ENCODE measurements at regions not wholly inside any gene's neighbourhood (a gene's known extent, or its start where the extent isn't known, plus 50 kb on each side); places are given as distances from the start of the nearest gene placed in this dataset.
A peak's percentile ranks its signal among the peaks of the same experiment; 100 is the strongest.

- DNase-seq, result no peak
Measured at GRCh38 chr15:85311647-85312046, 68.8 kb upstream of the AKAP13 start.

- no peak for DNase-seq
Measured at GRCh38 chr15:85312486-85312885, 67.9 kb upstream of the AKAP13 start.

GRCh38 chr15:85312929-85313331 is 67.5 kb upstream of the AKAP13 start:
- no peak for DNase-seq

GRCh38 chr15:85313339-85313738 is 67.1 kb upstream of the AKAP13 start:
- DNase-seq, result no peak

- DNase-seq, result no peak
Measured at GRCh38 chr15:85314146-85314545, 66.3 kb upstream of the AKAP13 start.

- DNase-seq, result no peak
Measured at GRCh38 chr15:85314633-85315032, 65.8 kb upstream of the AKAP13 start.

GRCh38 chr15:85316244-85316934 is 64.0 kb upstream of the AKAP13 start:
- no peak for DNase-seq

GRCh38 chr15:85318048-85318731 is 62.2 kb upstream of the AKAP13 start:
- DNase-seq, result no peak

GRCh38 chr15:85318732-85319076 is 61.7 kb upstream of the AKAP13 start:
- DNase-seq, result no peak

- DNase-seq, result no peak
Measured at GRCh38 chr15:85324202-85324601, 56.2 kb upstream of the AKAP13 start.

GRCh38 chr15:85325834-85326233 is 54.6 kb upstream of the AKAP13 start:
- no peak for DNase-seq

GRCh38 chr15:85326291-85326690 is 54.1 kb upstream of the AKAP13 start:
- DNase-seq, result no peak

- DNase-seq, result no peak
Measured at GRCh38 chr15:85327820-85328219, 52.6 kb upstream of the AKAP13 start.

- DNase-seq, result peak in 8 of 14 donors; percentile 3 to 52 (median 20)
Measured at GRCh38 chr15:85329561-85330422, 50.6 kb upstream of the AKAP13 start.
